H1 (cell line): ENCODE measurements at regions not wholly inside any gene's neighbourhood (a gene's known extent, or its start where the extent isn't known, plus 50 kb on each side); places are given as distances from the start of the nearest gene placed in this dataset.

Source experiments
- ASH2L ChIP-seq: fragments of 200-600, 300-600 bp; sonication (generic); IDR thresholded peaks from one replicate; pipeline ENCODE4 v1.7.1; 2017; ENCODE audit warnings: low read length
- CREB1 ChIP-seq: IDR thresholded peaks from 2 replicates; pipeline ENCODE4 v1.6.1; 2012; ENCODE audit warnings: inconsistent platforms
- CTBP2 ChIP-seq: IDR thresholded peaks from 2 replicates; pipeline ENCODE4 v1.7.0; 2011; ENCODE audit warnings: borderline replicate concordance, mild to moderate bottlenecking, moderate library complexity, mixed read lengths, low read length; ENCODE audit not compliant: insufficient read depth, insufficient read length
- FOSL1 ChIP-seq: IDR thresholded peaks from 2 replicates; pipeline ENCODE4 v1.6.1; 2011; ENCODE audit warnings: mild to moderate bottlenecking, low read depth, low read length, moderate library complexity; ENCODE audit not compliant: insufficient read depth
- GTF2F1 ChIP-seq: IDR thresholded peaks from 2 replicates; pipeline ENCODE4 v1.6.1; 2012; ENCODE audit warnings: low read depth, low read length, improper control_type of control experiment, borderline replicate concordance
- HDAC2 ChIP-seq, 2 experiments: fragments of 300-600 bp in 1 of 2; sonication (generic) in 1 of 2; IDR thresholded peaks; 2 replicates each; pipeline ENCODE4 v1.6.1; 2011 to 2012; ENCODE audit warnings: low read depth in 2 of 2, low read length in 2 of 2, mild to moderate bottlenecking in 2 of 2, moderate library complexity in 2 of 2, borderline replicate concordance in 1 of 2, inconsistent platforms in 1 of 2
- KDM1A ChIP-seq: fragments of 200-600, 300-600 bp; sonication (generic); IDR thresholded peaks from 2 replicates; pipeline ENCODE4 v1.7.1; 2016; ENCODE audit warnings: mild to moderate bottlenecking, low read length, borderline replicate concordance
- SIN3A ChIP-seq, 2 experiments: IDR thresholded peaks in 1 of 2; conservative IDR thresholded peaks in 1 of 2; 2 replicates each; pipeline ENCODE4 v1.6.1; 2011 to 2012; ENCODE audit warnings: low read length in 2 of 2, improper control_type of control experiment in 1 of 2, low read depth in 1 of 2, mild to moderate bottlenecking in 1 of 2
- SP2 ChIP-seq: IDR thresholded peaks from 2 replicates; pipeline ENCODE4 v1.6.1; 2012; ENCODE audit warnings: mild to moderate bottlenecking, low read length, inconsistent platforms
- ZNF274 ChIP-seq: IDR thresholded peaks from 2 replicates; pipeline ENCODE4 v1.7.0; 2012; ENCODE audit warnings: low read length, borderline replicate concordance; ENCODE audit errors: extremely low read depth
- TF ChIP-seq, protein P1 (sequence below): fragments of 300-600 bp; sonication (generic); IDR thresholded peaks from 2 replicates; pipeline ENCODE4 v1.7.1; 2012; ENCODE audit warnings: low read length, moderate library complexity, mild to moderate bottlenecking, inconsistent platforms; ENCODE audit not compliant: insufficient replicate concordance

- TF ChIP-seq, protein P1, sequence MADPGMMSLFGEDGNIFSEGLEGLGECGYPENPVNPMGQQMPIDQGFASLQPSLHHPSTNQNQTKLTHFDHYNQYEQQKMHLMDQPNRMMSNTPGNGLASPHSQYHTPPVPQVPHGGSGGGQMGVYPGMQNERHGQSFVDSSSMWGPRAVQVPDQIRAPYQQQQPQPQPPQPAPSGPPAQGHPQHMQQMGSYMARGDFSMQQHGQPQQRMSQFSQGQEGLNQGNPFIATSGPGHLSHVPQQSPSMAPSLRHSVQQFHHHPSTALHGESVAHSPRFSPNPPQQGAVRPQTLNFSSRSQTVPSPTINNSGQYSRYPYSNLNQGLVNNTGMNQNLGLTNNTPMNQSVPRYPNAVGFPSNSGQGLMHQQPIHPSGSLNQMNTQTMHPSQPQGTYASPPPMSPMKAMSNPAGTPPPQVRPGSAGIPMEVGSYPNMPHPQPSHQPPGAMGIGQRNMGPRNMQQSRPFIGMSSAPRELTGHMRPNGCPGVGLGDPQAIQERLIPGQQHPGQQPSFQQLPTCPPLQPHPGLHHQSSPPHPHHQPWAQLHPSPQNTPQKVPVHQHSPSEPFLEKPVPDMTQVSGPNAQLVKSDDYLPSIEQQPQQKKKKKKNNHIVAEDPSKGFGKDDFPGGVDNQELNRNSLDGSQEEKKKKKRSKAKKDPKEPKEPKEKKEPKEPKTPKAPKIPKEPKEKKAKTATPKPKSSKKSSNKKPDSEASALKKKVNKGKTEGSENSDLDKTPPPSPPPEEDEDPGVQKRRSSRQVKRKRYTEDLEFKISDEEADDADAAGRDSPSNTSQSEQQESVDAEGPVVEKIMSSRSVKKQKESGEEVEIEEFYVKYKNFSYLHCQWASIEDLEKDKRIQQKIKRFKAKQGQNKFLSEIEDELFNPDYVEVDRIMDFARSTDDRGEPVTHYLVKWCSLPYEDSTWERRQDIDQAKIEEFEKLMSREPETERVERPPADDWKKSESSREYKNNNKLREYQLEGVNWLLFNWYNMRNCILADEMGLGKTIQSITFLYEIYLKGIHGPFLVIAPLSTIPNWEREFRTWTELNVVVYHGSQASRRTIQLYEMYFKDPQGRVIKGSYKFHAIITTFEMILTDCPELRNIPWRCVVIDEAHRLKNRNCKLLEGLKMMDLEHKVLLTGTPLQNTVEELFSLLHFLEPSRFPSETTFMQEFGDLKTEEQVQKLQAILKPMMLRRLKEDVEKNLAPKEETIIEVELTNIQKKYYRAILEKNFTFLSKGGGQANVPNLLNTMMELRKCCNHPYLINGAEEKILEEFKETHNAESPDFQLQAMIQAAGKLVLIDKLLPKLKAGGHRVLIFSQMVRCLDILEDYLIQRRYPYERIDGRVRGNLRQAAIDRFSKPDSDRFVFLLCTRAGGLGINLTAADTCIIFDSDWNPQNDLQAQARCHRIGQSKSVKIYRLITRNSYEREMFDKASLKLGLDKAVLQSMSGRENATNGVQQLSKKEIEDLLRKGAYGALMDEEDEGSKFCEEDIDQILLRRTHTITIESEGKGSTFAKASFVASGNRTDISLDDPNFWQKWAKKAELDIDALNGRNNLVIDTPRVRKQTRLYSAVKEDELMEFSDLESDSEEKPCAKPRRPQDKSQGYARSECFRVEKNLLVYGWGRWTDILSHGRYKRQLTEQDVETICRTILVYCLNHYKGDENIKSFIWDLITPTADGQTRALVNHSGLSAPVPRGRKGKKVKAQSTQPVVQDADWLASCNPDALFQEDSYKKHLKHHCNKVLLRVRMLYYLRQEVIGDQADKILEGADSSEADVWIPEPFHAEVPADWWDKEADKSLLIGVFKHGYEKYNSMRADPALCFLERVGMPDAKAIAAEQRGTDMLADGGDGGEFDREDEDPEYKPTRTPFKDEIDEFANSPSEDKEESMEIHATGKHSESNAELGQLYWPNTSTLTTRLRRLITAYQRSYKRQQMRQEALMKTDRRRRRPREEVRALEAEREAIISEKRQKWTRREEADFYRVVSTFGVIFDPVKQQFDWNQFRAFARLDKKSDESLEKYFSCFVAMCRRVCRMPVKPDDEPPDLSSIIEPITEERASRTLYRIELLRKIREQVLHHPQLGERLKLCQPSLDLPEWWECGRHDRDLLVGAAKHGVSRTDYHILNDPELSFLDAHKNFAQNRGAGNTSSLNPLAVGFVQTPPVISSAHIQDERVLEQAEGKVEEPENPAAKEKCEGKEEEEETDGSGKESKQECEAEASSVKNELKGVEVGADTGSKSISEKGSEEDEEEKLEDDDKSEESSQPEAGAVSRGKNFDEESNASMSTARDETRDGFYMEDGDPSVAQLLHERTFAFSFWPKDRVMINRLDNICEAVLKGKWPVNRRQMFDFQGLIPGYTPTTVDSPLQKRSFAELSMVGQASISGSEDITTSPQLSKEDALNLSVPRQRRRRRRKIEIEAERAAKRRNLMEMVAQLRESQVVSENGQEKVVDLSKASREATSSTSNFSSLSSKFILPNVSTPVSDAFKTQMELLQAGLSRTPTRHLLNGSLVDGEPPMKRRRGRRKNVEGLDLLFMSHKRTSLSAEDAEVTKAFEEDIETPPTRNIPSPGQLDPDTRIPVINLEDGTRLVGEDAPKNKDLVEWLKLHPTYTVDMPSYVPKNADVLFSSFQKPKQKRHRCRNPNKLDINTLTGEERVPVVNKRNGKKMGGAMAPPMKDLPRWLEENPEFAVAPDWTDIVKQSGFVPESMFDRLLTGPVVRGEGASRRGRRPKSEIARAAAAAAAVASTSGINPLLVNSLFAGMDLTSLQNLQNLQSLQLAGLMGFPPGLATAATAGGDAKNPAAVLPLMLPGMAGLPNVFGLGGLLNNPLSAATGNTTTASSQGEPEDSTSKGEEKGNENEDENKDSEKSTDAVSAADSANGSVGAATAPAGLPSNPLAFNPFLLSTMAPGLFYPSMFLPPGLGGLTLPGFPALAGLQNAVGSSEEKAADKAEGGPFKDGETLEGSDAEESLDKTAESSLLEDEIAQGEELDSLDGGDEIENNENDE = no peak
- no peak for TF ChIP-seq SIN3A (conservative IDR thresholded peaks at IDR 0.05 in 1 of 2, IDR thresholded peaks at IDR 0.05 in 1 of 2; ENCODE audit: low read depth in 1 of 2, low read length in 2 of 2)
- TF ChIP-seq KDM1A = no peak
- TF ChIP-seq HDAC2 (IDR thresholded peaks at IDR 0.05; ENCODE audit: borderline replicate concordance in 1 of 2, low read depth in 2 of 2, low read length in 2 of 2) = no peak
- TF ChIP-seq CREB1 = no peak
- no peak for TF ChIP-seq ASH2L
- no peak for TF ChIP-seq FOSL1
- no peak for TF ChIP-seq GTF2F1
- no peak for TF ChIP-seq ZNF274
- no peak for TF ChIP-seq CTBP2
- no peak for TF ChIP-seq SP2
Measured at GRCh38 chr2:23271230-23271629, 113.7 kb upstream of the KLHL29 start (continued).
